Adrenal gland (tissue), 9 donors: ENCODE measurements at regions not wholly inside any gene's neighbourhood (a gene's known extent, or its start where the extent isn't known, plus 50 kb on each side); places are given as distances from the start of the nearest gene placed in this dataset.

Experiments
- DNase-seq, 7 donors: peaks; one replicate each; pipeline ENCODE4 v3.0.0-alpha.2; 2019 to 2020
- H3K27ac ChIP-seq, 5 donors: fragments of 200-600 bp; sonication (generic) in 4 of 5; 1 replicate in 3 of 5; 2 replicates in 2 of 5; pipeline versions ENCODE4 v1.5.1 to v1.8.0; 2016 to 2020; ENCODE audit warnings: mild to moderate bottlenecking in 1 of 5
- H3K27me3 ChIP-seq: fragments of 200-600 bp; 2 replicates; pipeline ENCODE4 v1.8.0; 2021
- H3K36me3 ChIP-seq, 2 donors: fragments of 200-600 bp; replicated peaks in 1 of 2; 1 replicate in 1 of 2; 2 replicates in 1 of 2; pipeline versions ENCODE4 v1.5.1 to v1.8.0; 2018 to 2022
- H3K4me1 ChIP-seq, 2 donors: fragments of 200-600 bp; replicated peaks in 1 of 2; 1 replicate in 1 of 2; 2 replicates in 1 of 2; pipeline versions ENCODE4 v1.5.1 to v1.8.0; 2018 to 2021
- H3K4me3 ChIP-seq, 4 donors: fragments of 200-600 bp; sonication (generic) in 3 of 4; one replicate each; pipeline ENCODE4 v1.5.1; 2016 to 2018
- H3K9me3 ChIP-seq, 3 donors: fragments of 200-600 bp; sonication (generic) in 1 of 3; replicated peaks in 1 of 3; 1 replicate in 2 of 3; 2 replicates in 1 of 3; pipeline versions ENCODE4 v1.5.1 to v1.8.0; 2016 to 2021
- CTCF ChIP-seq, 6 experiments: fragments of 450-650 bp in 4 of 6; fragments of 200-600 bp in 2 of 6; sonication (generic) in 1 of 6; IDR thresholded peaks; 1 replicate in 5 of 6; 2 replicates in 1 of 6; pipeline versions ENCODE4 v1.5.1 to v1.8.0; 2016 to 2021; ENCODE audit warnings: antibody characterized with exemption in 6 of 6, mild to moderate bottlenecking in 2 of 6, moderate library complexity in 1 of 6
- POLR2A ChIP-seq, 2 donors: fragments of 450-650 bp; IDR thresholded peaks; one replicate each; pipeline ENCODE4 v1.6.1; 2017; ENCODE audit warnings: antibody characterized with exemption in 2 of 2, mild to moderate bottlenecking in 2 of 2, moderate library complexity in 1 of 2
- WGBS, 4 donors: extraction: QIAGEN DNeasy Blood & Tissue Kit in 2 of 4; methylation state at CpG; one replicate each; pipeline versions ENCODE4 v1.1.5 to v1.1.7; 2013 to 2017; 5-methylcytosine and 5-hydroxymethylcytosine counted together
- intact Hi-C, 2 donors: fragments of 100-400 bp; cut with DNase I; formaldehyde crosslinking; loops; one replicate each; pipeline versions ENCODE4 v1.14.1 to v1.15.0; 2022 to 2023
- donor health status: healthy with polysubstance abuse.
- donor health status: Bipolar disorder and iron deficiency.
- donor health status: DM: yes; HTN: yes; CAD: no.
- donor health status: DM: no; HTN: no; CAD: no.
- donor health status: DM: no; HTN: no; CAD: no.

GRCh38 chr11:112481893-112482292 is 221.2 kb upstream of the PLET1 start:
- no peaks in the 10 kb centered on the region for H3K36me3 ChIP-seq
- H3K4me3 ChIP-seq = no peak overlapping the region
- WGBS, 4 donors = 47 to 85% (median 63%) methylated on average over 3 of the region's 3 CpGs
- H3K9me3 ChIP-seq = no peaks in the 10 kb centered on the region
- DNase-seq = peak in 1 of 7 donors; percentile 67
- H3K4me1 ChIP-seq = no peaks in the 10 kb centered on the region
- no peak overlapping the region for H3K27ac ChIP-seq
- intact Hi-C loops = no loop called here
- no peaks in the 10 kb centered on the region for H3K27me3 ChIP-seq
- TF ChIP-seq POLR2A (IDR thresholded peaks at IDR 0.05) = no peak
- no peak for TF ChIP-seq CTCF (IDR thresholded peaks at IDR 0.05)

- 79 to 93% (median 85%) methylated on average over 1 to 2 of the region's 2 CpGs for WGBS, 4 donors
- Histone ChIP-seq H3K36me3 (no peaks in the 10 kb centered on the region), H3K9me3 (no peaks in the 10 kb centered on the region), H3K4me1 (no peaks in the 10 kb centered on the region), H3K4me3 (no peak overlapping the region), H3K27me3 (no peaks in the 10 kb centered on the region), H3K27ac (no peak overlapping the region)
- TF ChIP-seq CTCF (IDR thresholded peaks at IDR 0.05) (no peak), POLR2A (IDR thresholded peaks at IDR 0.05) (no peak)
- intact Hi-C loops = no loop called here
- no peak for DNase-seq
These were observed 224.6 kb upstream of the PLET1 start for GRCh38 chr11:112485280-112485679.

GRCh38 chr11:112497826-112498225 is 237.2 kb upstream of the PLET1 start:
- no peak for DNase-seq
- intact Hi-C loops = no loop called here
- Histone ChIP-seq H3K4me3 (no peak overlapping the region), H3K9me3 (no peaks in the 10 kb centered on the region), H3K27me3 (no peaks in the 10 kb centered on the region), H3K4me1 (no peaks in the 10 kb centered on the region), H3K27ac (no peak overlapping the region), H3K36me3 (no peaks in the 10 kb centered on the region)
- WGBS, 4 donors = 80 to 90% (median 83%) methylated on average over 1 of the region's 1 CpG
- TF ChIP-seq CTCF (IDR thresholded peaks at IDR 0.05) (no peak), POLR2A (IDR thresholded peaks at IDR 0.05) (no peak)

GRCh38 chr11:112498701-112499100 is 238.0 kb upstream of the PLET1 start:
- 68 to 88% (median 74%) methylated on average over 2 to 5 of the region's 5 CpGs for WGBS, 4 donors
- no peak for DNase-seq
- Histone ChIP-seq H3K36me3 (no peaks in the 10 kb centered on the region), H3K27me3 (no peaks in the 10 kb centered on the region), H3K4me1 (no peaks in the 10 kb centered on the region), H3K27ac (no peak overlapping the region), H3K9me3 (no peaks in the 10 kb centered on the region), H3K4me3 (no peak overlapping the region)
- TF ChIP-seq POLR2A (IDR thresholded peaks at IDR 0.05) (no peak), CTCF (IDR thresholded peaks at IDR 0.05) (no peak)
- intact Hi-C loops = no loop called here
